Smooth muscle cell (in vitro differentiated cells): ENCODE measurements at regions not wholly inside any gene's neighbourhood (a gene's known extent, or its start where the extent isn't known, plus 50 kb on each side); places are given as distances from the start of the nearest gene placed in this dataset.

Experiments used
- DNase-seq: peaks from one replicate; lab custom pipeline; 2025; ENCODE audit not compliant: unreplicated experiment; lab: John Stamatoyannopoulos, UW
- H2AFZ ChIP-seq: fragments of 200-600 bp; sonication (generic); 2 replicates; pipeline ENCODE4 v1.6.0; 2016; ENCODE audit warnings: antibody characterized with exemption, low read depth, mild to moderate bottlenecking
- H3F3A ChIP-seq: fragments of 200-600 bp; sonication (generic); 2 replicates; pipeline ENCODE4 v1.6.0; 2017; ENCODE audit warnings: antibody characterized with exemption, low read depth
- H3K27ac ChIP-seq: fragments of 200-600 bp; sonication (generic); 2 replicates; pipeline ENCODE4 v1.5.1; 2016; ENCODE audit warnings: low read depth, mild to moderate bottlenecking
- H3K27me3 ChIP-seq: fragments of 200-600 bp; sonication (generic); 2 replicates; pipeline ENCODE4 v1.6.1; 2016; ENCODE audit warnings: low read depth, mild to moderate bottlenecking
- H3K36me3 ChIP-seq: fragments of 200-600 bp; sonication (generic); 2 replicates; pipeline ENCODE4 v1.5.1; 2016; ENCODE audit warnings: low read depth
- H3K4me1 ChIP-seq: fragments of 200-600 bp; sonication (generic); 2 replicates; pipeline ENCODE4 v1.5.1; 2016; ENCODE audit warnings: low read depth
- H3K4me2 ChIP-seq: fragments of 200-600 bp; sonication (generic); 2 replicates; pipeline ENCODE4 v1.6.0; 2016; ENCODE audit warnings: mild to moderate bottlenecking
- H3K4me3 ChIP-seq: fragments of 200-600 bp; sonication (generic); 2 replicates; pipeline ENCODE4 v1.5.1; 2016; ENCODE audit warnings: mild to moderate bottlenecking
- H3K79me2 ChIP-seq: fragments of 200-600 bp; sonication (generic); 2 replicates; pipeline ENCODE4 v1.6.0; 2016; ENCODE audit warnings: low read depth, mild to moderate bottlenecking
- H3K9ac ChIP-seq: fragments of 200-600 bp; sonication (generic); 2 replicates; pipeline ENCODE4 v1.6.0; 2016; ENCODE audit warnings: low read depth
- H3K9me3 ChIP-seq: fragments of 200-600 bp; sonication (generic); replicated peaks from 2 replicates; pipeline ENCODE4 v1.5.1; 2016; ENCODE audit warnings: low read depth
- H4K20me1 ChIP-seq: fragments of 200-600 bp; sonication (generic); 2 replicates; pipeline ENCODE4 v1.6.0; 2016; ENCODE audit warnings: low read depth
- CTCF ChIP-seq: fragments of 200-600 bp; sonication (generic); IDR thresholded peaks from 2 replicates; pipeline ENCODE4 v1.5.1; 2017; ENCODE audit warnings: borderline replicate concordance, mild to moderate bottlenecking, antibody characterized with exemption; ENCODE audit not compliant: insufficient read depth, poor library complexity, severe bottlenecking
- WGBS: methylation state at CpG from one replicate; pipeline ENCODE4 v1.1.7; 2016; ENCODE audit warnings: low lambda C conversion rate; 5-methylcytosine and 5-hydroxymethylcytosine counted together

GRCh38 chr10:94043431-94043990 lies 49.8 kb downstream of the PLCE1 start:
- H3K9me3 ChIP-seq: no peaks in the 10 kb centered on the region
- H3K9ac ChIP-seq: no peak overlapping the region
- H3K27ac ChIP-seq: peak overlapping the region; percentile 78
- H3K4me1 ChIP-seq: peaks cover 4% of the 10 kb centered on the region
- TF ChIP-seq CTCF: no peak
- no peaks in the 10 kb centered on the region for H3K36me3 ChIP-seq
- no peak overlapping the region for H3K4me3 ChIP-seq
- no peaks in the 10 kb centered on the region for H3K27me3 ChIP-seq
- no peak overlapping the region for H2AFZ ChIP-seq
- H3F3A ChIP-seq: no peaks in the 10 kb centered on the region
- H3K79me2 ChIP-seq: no peaks in the 10 kb centered on the region
- H3K4me2 ChIP-seq: no peak overlapping the region
- no peaks in the 10 kb centered on the region for H4K20me1 ChIP-seq
- DNase-seq: no peak

- H3K27me3 ChIP-seq: no peaks in the 10 kb centered on the region
- no peaks in the 10 kb centered on the region for H3K9me3 ChIP-seq
- H4K20me1 ChIP-seq: no peaks in the 10 kb centered on the region
- WGBS: 44% methylated on average over 1 of the region's 1 CpG
- no peak for TF ChIP-seq CTCF
- H3K36me3 ChIP-seq: no peaks in the 10 kb centered on the region
- no peak overlapping the region for H3K4me2 ChIP-seq
- no peak for DNase-seq
- H3K79me2 ChIP-seq: no peaks in the 10 kb centered on the region
- H3K27ac ChIP-seq: no peak overlapping the region
- H3K4me1 ChIP-seq: peaks cover 4% of the 10 kb centered on the region
- no peak overlapping the region for H3K4me3 ChIP-seq
- no peak overlapping the region for H3K9ac ChIP-seq
- no peak overlapping the region for H2AFZ ChIP-seq
- no peaks in the 10 kb centered on the region for H3F3A ChIP-seq
Observed at GRCh38 chr10:94046098-94046497, 52.4 kb downstream of the PLCE1 start.

- Histone ChIP-seq H3K27ac (no peak overlapping the region), H3K27me3 (no peaks in the 10 kb centered on the region), H3F3A (no peaks in the 10 kb centered on the region), H3K4me2 (no peak overlapping the region), H3K9me3 (no peaks in the 10 kb centered on the region), H3K9ac (no peak overlapping the region), H3K79me2 (no peaks in the 10 kb centered on the region), H3K36me3 (no peaks in the 10 kb centered on the region), H2AFZ (no peak overlapping the region), H3K4me3 (no peak overlapping the region), H4K20me1 (no peaks in the 10 kb centered on the region), H3K4me1 (peaks cover 3% of the 10 kb centered on the region)
- 82% methylated on average over 3 of the region's 3 CpGs for WGBS
- DNase-seq: no peak
- TF ChIP-seq CTCF: no peak
Observed at GRCh38 chr10:94047293-94047692, 53.6 kb downstream of the PLCE1 start.

GRCh38 chr10:94049911-94050310 lies 56.2 kb downstream of the PLCE1 start:
- Histone ChIP-seq H3K9ac (no peak overlapping the region), H4K20me1 (no peaks in the 10 kb centered on the region), H3K4me2 (no peak overlapping the region), H3F3A (no peaks in the 10 kb centered on the region), H3K9me3 (no peaks in the 10 kb centered on the region), H3K4me1 (no peaks in the 10 kb centered on the region), H3K27ac (no peak overlapping the region), H2AFZ (no peak overlapping the region), H3K79me2 (no peaks in the 10 kb centered on the region), H3K27me3 (no peaks in the 10 kb centered on the region), H3K36me3 (no peaks in the 10 kb centered on the region), H3K4me3 (no peak overlapping the region)
- TF ChIP-seq CTCF: no peak
- 61% methylated on average over 4 of the region's 4 CpGs for WGBS
- DNase-seq: no peak
